ENCODE measurements at regions not wholly inside any gene's neighbourhood (a gene's known extent, or its start where the extent isn't known, plus 50 kb on each side); places are given as distances from the start of the nearest gene placed in this dataset.

DNA sequence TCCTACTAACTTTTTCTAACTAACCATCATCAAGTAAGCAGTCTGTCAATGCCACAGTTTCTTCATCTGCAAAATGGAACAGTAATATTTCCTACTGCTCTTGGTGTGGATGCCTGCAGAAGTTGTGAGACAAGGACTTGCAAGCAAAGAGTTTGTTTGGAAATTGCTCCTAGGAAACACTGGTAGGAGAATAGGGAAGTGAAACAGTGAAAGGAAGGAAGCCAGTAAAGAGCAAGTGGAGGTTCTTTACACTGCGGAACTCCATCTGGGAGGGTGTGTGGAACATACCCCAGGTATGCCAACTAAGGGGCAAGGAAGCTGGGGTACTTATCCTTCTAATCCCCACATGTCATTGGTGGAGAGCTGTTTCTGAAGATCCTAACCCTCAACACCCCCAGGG lies 119.9 kb downstream of the FOXD1 start:
- TF ChIP-seq, protein P1, sequence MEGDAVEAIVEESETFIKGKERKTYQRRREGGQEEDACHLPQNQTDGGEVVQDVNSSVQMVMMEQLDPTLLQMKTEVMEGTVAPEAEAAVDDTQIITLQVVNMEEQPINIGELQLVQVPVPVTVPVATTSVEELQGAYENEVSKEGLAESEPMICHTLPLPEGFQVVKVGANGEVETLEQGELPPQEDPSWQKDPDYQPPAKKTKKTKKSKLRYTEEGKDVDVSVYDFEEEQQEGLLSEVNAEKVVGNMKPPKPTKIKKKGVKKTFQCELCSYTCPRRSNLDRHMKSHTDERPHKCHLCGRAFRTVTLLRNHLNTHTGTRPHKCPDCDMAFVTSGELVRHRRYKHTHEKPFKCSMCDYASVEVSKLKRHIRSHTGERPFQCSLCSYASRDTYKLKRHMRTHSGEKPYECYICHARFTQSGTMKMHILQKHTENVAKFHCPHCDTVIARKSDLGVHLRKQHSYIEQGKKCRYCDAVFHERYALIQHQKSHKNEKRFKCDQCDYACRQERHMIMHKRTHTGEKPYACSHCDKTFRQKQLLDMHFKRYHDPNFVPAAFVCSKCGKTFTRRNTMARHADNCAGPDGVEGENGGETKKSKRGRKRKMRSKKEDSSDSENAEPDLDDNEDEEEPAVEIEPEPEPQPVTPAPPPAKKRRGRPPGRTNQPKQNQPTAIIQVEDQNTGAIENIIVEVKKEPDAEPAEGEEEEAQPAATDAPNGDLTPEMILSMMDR (IDR thresholded peaks at IDR 0.05; ENCODE audit: extremely low read depth, missing control alignments), result no peak
- DNase-seq (ENCODE audit: low spot score), result no peak

DNA sequence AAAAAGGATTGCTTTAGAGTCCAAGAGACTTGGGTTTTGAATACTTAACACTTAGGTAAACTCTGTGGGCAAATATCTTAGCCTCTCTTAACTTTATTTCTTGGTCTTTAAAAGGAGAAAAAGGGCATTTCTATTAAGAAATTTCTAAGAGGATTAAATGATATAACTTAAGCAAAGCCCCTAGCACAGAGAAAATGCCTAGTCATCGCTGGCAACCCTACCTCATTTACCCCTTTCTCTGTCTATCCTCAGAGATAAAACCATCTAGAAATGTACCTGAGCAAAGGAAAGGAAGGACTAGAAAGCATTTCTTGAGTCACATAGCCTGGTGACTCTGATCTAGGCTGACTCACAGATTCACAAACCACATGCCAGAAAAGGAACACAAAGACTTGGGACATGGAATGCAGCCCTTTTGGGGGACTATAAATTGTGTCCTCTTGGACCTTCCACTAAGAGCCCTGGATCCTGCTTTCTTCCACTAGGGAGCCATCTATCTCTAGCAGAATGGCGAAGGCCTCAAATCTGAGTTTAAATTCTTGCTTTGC lies 120.6 kb downstream of the FOXD1 start:
- DNase-seq (ENCODE audit: low spot score), result no peak
- TF ChIP-seq, protein P1 (IDR thresholded peaks at IDR 0.05; ENCODE audit: extremely low read depth, missing control alignments), result no peak

DNA sequence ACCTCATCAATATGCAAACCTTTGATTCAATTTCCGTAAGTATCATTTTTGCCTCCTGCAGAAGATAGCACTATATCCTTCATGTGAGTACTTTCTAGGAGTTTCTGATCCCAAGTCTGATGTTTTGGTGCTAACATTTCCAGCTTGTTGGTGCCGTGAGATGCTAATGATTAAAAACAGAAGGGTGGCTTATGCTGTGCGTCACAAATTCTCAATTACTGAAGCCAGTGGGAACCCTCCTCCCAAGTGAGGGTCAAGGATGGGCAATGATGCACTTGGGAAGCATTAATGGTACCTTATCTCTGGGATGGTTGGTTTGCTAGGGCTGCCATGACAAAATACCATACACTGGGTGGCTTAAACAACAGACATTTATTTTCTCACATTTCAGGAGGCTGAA lies 123.0 kb downstream of the FOXD1 start:
- TF ChIP-seq, protein P1 (IDR thresholded peaks at IDR 0.05; ENCODE audit: extremely low read depth, missing control alignments), result no peak
- no peak for DNase-seq (ENCODE audit: low spot score)

DNA sequence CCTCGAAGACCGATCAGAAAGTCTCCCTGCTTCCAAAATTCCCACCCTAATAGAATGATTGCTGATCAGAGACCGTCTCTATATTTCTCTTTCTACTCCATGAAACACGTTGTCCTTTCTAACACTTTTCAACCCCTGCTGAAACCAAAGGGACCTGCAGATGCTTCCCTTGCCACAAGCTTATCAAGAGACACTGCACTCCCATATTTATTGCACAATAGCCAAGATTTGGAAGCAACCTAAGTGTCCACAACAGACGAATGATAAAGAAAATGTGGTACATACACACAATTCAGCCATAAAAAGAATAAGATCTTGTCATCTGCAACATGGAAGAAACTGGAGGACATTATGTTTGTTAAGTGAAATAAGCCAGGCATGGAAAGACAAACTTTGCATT lies 125.1 kb downstream of the FOXD1 start:
- DNase-seq (ENCODE audit: low spot score), result no peak
- TF ChIP-seq, protein P1 (IDR thresholded peaks at IDR 0.05; ENCODE audit: extremely low read depth, missing control alignments), result no peak

DNA sequence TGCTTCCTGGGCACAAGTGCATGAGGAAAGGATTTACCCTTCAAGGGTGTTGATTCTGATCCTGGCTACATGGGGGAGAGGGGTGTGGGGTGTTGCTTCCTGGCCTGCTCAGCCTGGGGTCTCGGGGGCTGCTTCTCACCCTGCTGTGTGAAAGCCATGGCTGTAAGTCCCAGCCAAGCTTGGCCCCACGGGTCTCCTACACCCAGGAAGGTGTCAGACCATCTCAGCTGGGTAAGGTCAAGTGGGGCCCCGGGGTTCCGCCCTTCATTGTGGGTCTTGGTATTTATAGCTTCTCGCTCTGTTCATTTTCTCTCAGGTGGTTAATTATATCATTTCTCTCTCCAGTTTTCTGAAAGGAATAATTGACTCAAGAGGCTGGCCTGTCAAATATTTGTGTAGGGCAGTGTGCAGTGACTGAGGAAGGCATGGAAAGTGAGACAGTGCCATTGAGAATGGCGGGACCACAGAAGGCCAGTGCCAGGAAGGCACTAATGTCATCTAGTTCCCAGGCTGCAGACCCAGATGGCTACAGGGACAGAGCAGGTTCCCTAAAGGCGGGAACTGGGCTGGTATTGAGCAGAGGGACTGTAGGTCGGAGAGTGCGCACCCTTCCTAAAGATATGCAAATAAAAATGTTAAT lies 126.0 kb downstream of the FOXD1 start:
- TF ChIP-seq, protein P1 (IDR thresholded peaks at IDR 0.05; ENCODE audit: extremely low read depth, missing control alignments), result no peak
- DNase-seq (ENCODE audit: low spot score), result no peak

DNA sequence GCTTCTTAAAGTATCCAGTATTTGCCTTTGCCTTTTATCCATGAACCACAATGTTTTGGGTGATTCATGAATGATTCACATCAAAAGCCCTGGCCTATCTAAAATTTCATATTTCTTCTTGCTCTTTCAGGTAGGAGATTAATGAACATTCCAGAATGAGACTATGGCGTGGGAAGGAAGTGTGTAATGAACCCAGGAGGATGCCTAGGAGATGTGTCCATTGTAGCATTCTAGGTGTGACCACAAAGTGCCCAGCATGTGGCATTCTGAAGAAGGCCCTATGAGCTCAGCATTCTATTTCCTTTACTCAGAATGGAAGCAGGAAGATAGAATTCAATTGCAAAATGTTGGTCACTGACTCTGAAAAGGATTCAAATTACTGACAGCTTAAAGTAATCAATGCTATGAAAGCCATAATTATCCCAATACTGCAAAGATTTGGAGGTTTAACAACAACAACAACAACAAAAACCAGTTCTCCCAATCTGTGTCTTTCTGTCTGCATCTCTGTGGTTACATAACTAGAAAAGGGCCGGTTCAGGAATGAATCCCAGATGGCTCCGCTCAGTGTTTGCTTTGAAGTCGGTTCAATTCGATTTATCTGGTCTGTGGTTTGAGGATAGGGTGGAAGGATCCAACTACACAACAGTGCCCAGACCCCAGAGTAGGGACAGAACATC lies 126.7 kb downstream of the FOXD1 start:
- no peak for DNase-seq (ENCODE audit: low spot score)
- TF ChIP-seq, protein P1 (IDR thresholded peaks at IDR 0.05; ENCODE audit: extremely low read depth, missing control alignments), result no peak

DNA sequence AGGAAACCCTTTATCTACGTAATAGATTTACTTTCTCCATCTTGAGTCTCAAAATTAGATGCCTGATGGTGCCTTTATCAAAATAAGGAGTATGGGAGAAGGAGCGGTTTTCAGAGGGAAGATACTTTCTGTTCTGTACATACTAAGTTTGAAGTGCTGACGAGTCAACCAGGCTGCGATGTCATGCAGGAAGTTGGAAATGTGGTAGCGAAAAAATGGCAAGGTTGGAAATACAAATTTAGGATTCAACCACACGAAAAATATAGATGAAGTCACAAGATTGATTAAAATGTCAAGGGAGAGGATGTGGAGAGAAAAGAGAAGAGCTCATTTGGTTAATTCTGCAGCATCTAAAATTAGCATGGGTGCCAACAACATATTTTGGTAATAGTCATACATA lies 129.5 kb downstream of the FOXD1 start:
- DNase-seq (ENCODE audit: low spot score), result no peak
- TF ChIP-seq, protein P1 (IDR thresholded peaks at IDR 0.05; ENCODE audit: extremely low read depth, missing control alignments), result no peak
